ENCODE measurements at regions not wholly inside any gene's neighbourhood (a gene's known extent, or its start where the extent isn't known, plus 50 kb on each side); places are given as distances from the start of the nearest gene placed in this dataset.
"Not testable (repeated sequence)": the region's sequence is repeated elsewhere in the genome, so short reads cannot be mapped to it uniquely, and the experiment has no call there.

DNA sequence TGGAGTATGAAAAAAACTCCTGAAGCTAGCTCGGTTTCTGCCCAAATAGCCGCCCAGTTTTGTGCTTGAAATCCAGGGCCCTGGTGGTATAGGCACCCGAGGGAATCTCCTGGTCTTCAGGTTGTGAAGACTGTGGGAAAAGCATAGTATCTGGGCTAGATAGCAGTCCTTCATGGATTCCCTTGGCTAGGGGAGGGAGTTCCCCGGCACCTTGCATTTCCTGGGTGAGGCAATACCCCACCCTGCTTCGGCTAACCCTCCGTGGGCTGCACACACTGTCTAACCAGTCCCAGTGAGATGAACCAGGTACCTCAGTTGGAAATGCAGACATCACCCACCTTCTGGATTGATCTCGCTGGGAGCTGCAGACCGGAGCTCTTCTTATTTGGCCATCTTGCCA, 184.5 kb upstream of the SLC35B3 start:
- intact Hi-C loops (cut with DNase I, micrococcal nuclease) = no loop called here
- no peak for DNase-seq
- H3K36me3 ChIP-seq (ENCODE audit: low read depth) = no peaks in the 10 kb centered on the region
- TF ChIP-seq, protein P1, sequence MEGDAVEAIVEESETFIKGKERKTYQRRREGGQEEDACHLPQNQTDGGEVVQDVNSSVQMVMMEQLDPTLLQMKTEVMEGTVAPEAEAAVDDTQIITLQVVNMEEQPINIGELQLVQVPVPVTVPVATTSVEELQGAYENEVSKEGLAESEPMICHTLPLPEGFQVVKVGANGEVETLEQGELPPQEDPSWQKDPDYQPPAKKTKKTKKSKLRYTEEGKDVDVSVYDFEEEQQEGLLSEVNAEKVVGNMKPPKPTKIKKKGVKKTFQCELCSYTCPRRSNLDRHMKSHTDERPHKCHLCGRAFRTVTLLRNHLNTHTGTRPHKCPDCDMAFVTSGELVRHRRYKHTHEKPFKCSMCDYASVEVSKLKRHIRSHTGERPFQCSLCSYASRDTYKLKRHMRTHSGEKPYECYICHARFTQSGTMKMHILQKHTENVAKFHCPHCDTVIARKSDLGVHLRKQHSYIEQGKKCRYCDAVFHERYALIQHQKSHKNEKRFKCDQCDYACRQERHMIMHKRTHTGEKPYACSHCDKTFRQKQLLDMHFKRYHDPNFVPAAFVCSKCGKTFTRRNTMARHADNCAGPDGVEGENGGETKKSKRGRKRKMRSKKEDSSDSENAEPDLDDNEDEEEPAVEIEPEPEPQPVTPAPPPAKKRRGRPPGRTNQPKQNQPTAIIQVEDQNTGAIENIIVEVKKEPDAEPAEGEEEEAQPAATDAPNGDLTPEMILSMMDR (IDR thresholded peaks at IDR 0.05) = no peak
- H3K4me1 ChIP-seq (ENCODE audit: low read depth) = no peaks in the 10 kb centered on the region
- no peak for ATAC-seq
- no peak overlapping the region for H3K4me3 ChIP-seq
- no peaks in the 10 kb centered on the region for H3K9me3 ChIP-seq

DNA sequence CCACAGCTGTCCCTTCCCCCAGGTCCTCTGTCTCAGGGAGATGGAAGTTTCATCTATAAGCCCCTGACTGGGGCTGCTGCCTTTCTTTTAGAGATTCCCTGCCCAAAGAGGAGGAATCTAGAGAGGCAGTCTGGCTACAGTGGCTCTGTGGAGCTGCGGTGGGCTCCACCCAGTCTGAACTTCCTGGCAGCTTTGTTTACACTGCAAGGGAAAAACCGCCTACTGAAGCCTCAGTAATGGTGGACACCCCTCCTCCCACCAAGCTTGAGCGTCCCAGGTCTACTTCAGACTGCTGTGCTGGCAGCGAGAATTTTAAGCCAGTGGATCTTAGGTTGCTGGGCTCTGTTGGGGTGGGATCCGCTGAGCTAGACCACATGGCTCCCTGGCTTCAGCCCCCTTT, 184.1 kb upstream of the SLC35B3 start:
- H3K4me1 ChIP-seq (ENCODE audit: low read depth); H3K4me3 ChIP-seq; H3K36me3 ChIP-seq (ENCODE audit: low read depth); DNase-seq; ATAC-seq; intact Hi-C loops (cut with DNase I, micrococcal nuclease); H3K9me3 ChIP-seq: not testable (repeated sequence)

DNA sequence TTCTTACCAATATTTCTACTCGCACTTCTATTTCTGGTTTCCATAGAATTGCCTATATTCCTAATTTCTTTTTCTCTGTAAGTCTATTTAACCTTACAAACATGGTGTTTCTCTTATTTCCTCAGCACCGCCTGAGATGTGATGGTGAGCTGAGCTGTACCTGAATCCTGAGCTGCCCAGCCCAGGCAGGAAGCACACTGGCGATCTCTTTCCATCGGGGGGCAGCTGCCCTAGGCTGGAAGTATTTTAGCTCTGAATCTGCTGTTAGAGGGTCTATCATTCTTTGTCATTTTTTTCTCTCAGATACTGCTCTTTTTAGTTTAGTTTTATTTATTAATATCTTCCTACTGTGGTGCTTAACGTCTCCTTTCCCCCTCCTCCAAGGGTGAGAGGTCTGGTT, 173.4 kb upstream of the SLC35B3 start:
- TF ChIP-seq, protein P1 (IDR thresholded peaks at IDR 0.05) = no peak
- intact Hi-C loops (cut with DNase I, micrococcal nuclease) = no loop called here
- ATAC-seq = no peak

DNA sequence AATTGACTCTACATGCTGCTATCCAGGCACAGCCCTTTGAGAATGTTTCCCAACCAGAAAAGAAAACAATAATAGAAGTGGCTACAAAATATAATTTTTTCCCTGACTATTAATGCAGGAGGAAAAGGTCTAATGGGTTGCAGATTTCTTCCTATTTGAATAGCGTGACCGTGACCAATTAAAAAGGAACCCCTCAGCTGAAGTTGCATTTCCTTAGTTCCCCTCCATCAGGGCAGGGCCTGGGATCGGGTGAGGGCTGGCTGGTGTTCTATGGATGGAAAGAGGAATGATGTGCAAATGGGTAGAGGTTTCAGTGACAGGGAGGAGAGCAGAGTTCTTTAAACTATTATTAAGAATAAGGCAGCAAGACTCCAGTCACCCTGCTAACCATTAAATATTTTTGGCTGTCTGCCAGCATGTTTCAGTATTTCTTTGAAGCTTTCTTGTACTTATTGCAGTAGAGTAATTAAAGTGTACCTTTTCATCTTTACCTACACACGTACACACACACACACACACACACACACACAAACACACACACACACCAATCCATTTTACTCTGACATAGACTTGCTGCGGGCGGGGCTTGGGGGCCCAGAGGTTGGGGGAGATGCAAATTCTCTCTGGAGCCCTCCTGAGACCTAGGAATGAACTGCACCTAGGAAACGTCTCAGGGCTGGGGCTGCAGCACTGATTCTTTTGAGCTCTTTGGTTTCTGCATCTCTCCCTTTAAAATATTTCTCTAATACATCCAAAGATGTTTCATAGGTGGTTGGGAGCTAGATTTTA, 154.8 kb upstream of the SLC35B3 start:
- Histone ChIP-seq H3K4me1 (ENCODE audit: low read depth) (no peaks in the 10 kb centered on the region), H3K36me3 (ENCODE audit: low read depth) (no peaks in the 10 kb centered on the region), H3K4me3 (no peak overlapping the region), H3K9me3 (peaks cover 4% of the 10 kb centered on the region)
- intact Hi-C loops (cut with DNase I, micrococcal nuclease) = no loop called here
- DNase-seq (no peak), ATAC-seq (no peak)
- TF ChIP-seq, protein P1 (IDR thresholded peaks at IDR 0.05) = no peak

More for the DNA sequence above, 173.4 kb upstream of the SLC35B3 start:
- no peak overlapping the region for H3K4me3 ChIP-seq
- DNase-seq = no peak
- no peaks in the 10 kb centered on the region for H3K4me1 ChIP-seq (ENCODE audit: low read depth)
- no peaks in the 10 kb centered on the region for H3K36me3 ChIP-seq (ENCODE audit: low read depth)
- no peaks in the 10 kb centered on the region for H3K9me3 ChIP-seq

DNA sequence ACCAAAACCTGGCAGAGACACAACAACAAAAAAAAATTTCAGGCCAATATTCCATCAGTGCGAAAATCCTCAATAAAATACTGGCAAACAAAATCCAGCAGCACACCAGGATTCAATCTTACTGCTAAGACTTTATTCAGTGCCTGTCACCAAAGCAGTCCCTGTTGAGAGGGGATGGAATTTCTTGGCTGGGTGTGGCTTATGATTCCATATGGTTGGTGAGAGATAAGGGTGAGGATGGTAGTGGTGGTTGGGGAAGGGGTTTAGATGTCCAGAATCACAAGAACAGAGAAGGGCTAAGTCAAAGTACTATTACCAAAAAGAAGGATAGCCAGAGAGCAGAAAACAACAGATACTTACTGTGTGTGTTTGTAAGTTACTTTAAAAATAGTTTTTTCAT, 152.8 kb upstream of the SLC35B3 start:
- Histone ChIP-seq H3K9me3 (peaks cover 5% of the 10 kb centered on the region), H3K4me1 (ENCODE audit: low read depth) (no peaks in the 10 kb centered on the region), H3K4me3 (no peak overlapping the region), H3K36me3 (ENCODE audit: low read depth) (no peaks in the 10 kb centered on the region)
- intact Hi-C loops (cut with DNase I, micrococcal nuclease) = no loop called here
- ATAC-seq (no peak), DNase-seq (no peak)
- TF ChIP-seq, protein P1 (IDR thresholded peaks at IDR 0.05) = no peak

DNA sequence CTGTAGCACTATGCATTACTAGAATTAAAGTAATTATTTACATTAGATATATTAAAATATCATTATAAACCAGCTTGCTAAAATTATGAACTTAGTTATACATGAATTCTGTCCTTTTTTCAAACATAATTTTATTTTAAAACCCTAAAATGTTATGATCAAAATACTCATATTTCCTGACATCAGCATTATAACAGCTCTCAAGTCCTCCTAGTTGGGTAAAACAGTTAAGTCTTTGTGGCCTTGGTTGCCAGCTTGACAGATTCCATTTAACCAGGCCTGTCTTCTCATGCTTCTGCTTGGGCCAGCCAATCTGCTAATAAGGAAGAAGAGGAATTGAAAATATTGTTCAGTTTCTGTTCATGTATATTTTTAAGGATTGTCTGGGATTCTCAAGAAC, 147.9 kb upstream of the SLC35B3 start:
- intact Hi-C loops (cut with DNase I, micrococcal nuclease) = no loop called here
- ATAC-seq (no peak), DNase-seq (no peak)
- Histone ChIP-seq H3K9me3 (peaks cover 2% of the 10 kb centered on the region), H3K4me3 (no peak overlapping the region), H3K36me3 (ENCODE audit: low read depth) (no peaks in the 10 kb centered on the region), H3K4me1 (ENCODE audit: low read depth) (no peaks in the 10 kb centered on the region)
- TF ChIP-seq, protein P1 (IDR thresholded peaks at IDR 0.05) = no peak
